HG03520 (cell line): ENCODE measurements at regions not wholly inside any gene's neighbourhood (a gene's known extent, or its start where the extent isn't known, plus 50 kb on each side); places are given as distances from the start of the nearest gene placed in this dataset.
A peak's percentile ranks its signal among the peaks of the same experiment; 100 is the strongest.
"Not testable (repeated sequence)": the region's sequence is repeated elsewhere in the genome, so short reads cannot be mapped to it uniquely, and the experiment has no call there.

Experiments used
- ATAC-seq: cut with Tn5 transposase; IDR thresholded peaks from one replicate; pipeline ENCODE4 v1.9.1; 2021; ENCODE audit warnings: mild to moderate bottlenecking, moderate library complexity; ENCODE audit not compliant: unreplicated experiment

DNA sequence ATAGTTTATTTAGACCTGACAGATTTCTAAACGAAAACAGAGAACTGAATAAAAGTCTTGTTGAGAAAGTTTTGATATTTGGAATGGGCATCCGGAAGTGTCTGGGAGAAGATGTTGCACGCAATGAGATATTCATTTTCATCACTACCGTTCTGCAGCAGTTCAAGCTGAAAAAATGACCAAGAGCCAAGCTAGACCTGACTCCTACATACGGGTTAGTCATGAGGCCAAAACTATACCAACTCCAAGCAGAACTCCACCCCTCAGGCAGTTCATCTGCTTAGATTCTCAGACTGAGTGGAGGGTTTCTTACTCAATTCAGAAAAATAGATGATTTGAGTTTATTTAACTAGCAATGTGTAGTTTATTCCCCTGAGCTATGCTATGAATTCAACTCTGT is 95.4 kb upstream of the ANXA1 start:
- ATAC-seq, result no peak

DNA sequence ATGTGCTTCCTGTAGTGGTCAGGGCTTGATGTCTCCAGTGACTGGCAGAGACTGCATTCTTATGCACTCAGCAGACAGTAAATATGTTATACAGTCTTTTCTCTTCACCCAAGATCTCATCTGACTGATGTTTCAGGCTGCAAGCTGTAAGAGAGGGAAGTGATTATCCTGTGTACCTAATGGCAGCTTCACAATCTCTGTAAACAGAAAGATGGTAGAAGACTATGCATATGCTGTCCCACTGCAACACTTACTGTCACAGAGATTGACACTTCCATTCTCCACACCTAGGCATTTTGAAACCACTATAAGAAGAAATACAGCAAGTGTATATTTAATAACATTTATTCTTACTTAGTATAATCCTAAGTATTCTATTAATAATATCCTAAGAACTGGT is 97.6 kb upstream of the ANXA1 start:
- no peak for ATAC-seq

DNA sequence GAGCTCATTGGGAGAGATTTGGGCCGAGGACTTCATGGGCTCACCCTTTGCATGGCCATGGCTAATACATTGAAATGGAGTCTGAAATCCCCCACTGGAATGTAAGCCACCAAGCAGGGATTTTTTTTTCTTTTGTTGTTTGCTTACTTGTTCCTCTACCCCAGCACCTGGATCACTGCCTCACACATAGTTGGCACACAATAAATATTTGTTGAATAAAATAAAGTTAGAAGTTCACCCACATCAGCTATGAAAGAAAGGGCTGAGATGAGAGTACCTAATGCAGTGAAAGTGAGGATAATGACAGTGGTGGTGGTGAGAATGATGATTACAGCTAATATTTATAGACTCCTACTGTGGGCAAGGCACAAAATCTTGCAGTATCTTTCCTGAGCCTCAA is 98.1 kb upstream of the ANXA1 start:
- no peak for ATAC-seq

DNA sequence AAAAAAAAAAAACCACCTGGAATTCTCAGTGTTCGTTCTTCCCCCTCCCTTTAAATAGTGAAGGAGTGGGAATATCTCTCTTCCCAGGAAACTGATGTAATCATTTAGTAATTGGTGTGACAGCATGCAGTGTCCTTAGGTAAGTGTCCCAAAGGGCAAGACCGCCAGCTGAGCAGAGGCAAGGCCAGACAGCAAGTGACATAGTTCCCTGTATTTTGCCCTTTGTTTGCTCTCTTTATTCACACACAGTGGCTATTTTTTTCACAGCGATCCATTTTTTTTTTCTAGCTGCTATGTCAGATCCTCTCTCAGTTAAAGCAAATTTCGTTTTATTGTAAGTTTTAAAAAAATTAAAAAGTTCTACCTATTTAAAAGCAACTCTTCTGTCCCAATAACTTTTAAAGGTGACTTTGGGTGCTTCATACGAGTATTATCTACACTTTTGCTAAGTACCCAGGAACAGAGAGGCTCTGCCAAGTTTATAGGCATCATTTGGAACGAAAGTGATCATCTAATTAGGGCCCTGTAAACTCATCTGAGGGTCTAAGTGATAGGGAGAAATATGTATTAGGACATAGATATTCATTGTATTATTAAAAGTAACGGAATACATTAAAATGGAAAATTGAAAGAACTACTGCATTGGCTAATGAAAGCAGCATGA is 98.2 kb upstream of the ALDH1A1 start:
- ATAC-seq, result no peak

DNA sequence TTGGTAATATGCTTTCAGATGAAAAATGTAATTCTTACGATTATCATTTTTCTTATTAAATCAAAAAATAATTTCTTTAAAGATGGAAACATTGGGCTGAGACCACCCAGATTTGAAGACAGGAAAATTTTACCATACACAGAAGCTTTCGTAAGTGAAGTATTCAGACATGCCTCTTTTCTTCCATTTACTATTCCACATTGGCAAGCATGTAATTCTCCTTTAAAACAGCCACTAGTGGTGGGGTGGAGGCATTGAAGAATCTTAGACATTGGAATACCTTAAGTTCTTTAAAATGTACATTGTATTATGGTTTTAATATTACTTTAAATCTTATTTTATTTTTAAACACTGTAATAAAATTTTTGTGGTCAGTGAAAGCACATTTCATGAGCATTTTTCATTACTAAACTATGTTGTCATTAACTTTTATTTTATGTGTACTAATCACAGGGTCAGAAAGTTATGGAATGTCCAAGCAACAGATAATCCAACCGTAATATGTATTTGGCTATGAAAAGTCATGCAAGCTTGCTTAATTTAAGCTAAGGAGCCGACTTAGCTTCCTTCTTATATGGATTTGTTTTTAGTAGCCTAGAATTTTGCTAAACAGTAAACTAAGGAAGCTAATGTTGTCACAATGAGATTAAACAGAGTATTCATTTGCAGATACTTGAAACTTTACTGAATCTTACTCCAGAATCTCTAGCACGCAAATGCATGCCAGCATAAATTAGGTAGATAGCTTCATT is 97.4 kb upstream of the ALDH1A1 start:
- ATAC-seq, result no peak

DNA sequence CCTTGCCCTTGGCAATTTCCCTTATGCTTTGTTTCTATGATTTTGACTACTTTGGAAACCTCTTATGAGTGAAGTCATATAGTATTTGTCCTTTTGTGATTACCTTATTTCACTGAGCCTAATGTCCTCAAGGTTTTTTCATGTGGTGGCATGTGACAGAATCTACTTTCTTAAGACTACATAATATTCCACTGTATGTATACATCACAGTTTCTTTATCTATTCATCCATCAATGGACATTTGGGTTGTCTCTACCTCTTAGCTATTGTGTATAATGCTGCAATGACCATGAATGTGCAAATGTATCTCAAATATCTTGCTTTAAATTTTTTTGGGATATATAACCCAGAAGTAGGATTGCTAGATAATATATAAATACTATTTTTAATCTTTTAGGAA is 96.4 kb upstream of the ALDH1A1 start:
- no peak for ATAC-seq

DNA sequence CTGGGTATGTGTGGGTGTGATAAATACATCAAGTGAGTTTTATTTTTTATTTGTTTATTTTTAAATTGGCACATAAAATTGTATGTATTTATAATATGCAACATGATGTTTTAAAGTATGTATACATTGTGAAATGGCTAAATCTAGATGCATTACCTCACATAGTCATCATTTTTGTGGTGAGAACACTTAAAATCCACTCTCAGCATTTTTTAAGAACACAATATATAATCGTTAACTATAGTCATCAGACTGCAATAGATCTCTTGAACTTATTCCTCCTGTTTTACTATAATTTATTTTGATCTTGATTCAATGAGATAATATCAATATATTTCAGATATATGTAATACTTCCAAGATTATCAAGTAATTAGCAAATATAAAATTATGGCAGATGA is 93.9 kb upstream of the ALDH1A1 start:
- ATAC-seq, result no peak

DNA sequence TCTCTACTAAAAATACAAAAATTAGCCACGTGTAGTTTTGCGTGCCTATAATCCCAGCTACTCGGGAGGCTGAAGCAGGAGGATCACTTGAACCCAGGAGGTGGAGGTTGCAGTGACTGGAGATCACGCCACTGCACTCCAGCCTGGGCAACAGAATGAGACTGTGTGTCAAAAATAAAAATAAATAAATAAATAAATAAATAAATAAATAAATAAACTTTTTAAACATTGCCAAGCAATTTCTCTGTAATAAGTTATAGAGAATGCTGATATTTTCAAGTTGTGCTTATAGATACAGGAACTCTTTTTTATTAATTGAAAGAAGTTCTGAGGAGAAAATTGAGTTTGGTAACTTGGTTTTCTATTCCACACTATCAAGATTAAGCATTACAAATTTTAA is 91.9 kb upstream of the ALDH1A1 start:
- not testable (repeated sequence) for ATAC-seq

DNA sequence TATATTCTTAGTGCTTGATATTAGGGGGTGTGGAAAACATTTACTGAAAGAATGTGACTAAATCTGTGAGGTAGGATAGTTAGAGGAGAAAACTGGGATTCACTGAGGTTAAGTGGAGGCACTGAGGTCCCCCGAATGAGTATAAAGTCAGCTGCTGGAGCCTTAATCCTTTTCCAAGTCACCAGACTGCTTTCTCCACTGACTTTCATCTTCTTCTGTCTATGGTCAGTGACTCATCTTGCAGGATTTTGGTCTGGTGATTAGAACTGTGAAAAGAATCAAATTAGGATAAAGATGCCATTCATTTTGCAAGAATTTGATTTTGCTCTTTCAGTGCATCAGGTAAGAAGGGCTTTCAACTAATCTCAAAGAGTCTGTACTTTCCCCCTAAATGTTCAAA is 89.3 kb upstream of the ALDH1A1 start:
- no peak for ATAC-seq

DNA sequence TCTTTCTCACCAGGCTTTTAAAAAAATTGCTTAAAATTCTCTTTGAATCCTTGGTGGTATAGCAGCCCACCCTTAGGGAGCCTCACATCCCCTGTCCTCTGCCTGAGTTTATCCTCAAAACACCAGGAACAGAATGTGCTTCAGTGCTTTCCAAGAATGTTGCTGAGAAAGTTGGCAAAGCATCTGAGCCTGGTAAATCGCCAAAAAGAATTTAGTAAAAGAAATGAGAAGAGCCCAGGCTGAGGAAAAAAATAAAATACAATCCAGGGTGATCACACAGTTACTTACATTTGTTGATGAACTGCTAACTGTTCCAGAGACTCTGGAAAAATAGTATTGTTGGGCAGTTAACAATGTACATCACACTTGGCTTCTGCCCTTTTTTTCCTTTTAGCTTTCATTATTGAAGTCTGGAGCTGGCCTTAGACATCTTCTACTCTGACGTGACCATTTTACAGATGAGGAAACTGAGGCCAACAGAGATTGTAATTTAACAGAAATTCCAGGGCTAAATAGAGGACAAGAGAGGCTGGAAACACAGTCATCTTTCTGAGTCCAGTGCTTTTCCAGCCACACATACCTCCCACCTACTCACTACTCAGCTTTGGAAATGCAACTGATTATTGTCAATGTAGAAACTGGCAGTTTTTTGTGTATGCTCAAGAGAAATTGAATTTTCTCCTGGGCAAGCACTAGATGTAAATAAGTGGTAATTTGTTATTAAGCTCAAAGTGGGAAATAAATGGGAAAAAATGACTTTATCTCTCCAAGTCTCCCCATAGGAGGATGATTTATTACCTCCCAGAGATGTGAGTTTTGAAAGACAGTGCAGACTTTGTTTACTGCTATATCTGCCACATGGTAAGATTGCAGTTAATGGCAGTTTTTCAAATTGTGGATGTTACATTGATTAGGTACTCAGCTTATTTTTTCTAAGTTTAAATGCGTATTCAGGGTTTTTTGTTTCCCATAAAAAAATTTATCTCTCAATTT is 86.7 kb upstream of the ALDH1A1 start:
- ATAC-seq, result no peak

DNA sequence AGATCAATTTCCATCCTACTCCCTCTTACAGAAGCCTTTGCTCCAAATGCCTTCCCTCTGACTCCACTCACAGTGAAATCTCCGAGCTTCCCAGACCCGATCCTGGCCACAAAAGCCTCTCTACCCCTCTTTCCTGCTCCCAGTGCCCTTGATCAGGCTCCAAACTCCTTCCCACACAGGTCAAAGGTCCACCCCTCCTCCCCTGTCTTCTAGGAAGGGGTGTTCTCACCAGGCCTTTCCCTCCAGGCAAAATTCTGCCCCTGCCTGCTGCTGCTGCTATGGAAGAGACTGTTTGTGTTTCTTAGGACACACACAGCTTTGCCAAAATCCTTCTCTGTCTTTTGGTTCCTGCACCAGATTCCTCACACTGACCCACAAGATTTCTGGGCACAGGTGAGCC is 85.8 kb upstream of the ALDH1A1 start:
- ATAC-seq, result no peak

DNA sequence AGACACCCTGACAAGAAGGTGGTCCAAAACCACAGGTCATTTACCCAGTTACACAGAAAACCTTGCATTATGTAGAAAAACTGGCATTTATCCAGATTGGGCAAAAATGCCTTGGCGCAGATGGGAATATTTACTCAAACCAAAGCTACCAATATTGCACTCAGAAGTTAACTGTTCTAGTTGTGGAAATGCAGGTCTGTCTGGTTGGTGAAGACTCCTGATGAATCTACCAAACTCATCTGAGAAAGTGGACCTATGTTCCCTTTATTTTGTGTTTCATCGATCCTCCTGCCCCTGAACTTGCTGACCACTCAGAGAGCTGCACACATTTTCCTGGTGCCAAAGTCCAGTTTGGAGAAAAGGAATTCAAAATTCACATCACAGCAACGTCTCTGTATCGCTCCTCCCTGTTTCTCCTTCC is 85.2 kb upstream of the ALDH1A1 start:
- no peak for ATAC-seq

DNA sequence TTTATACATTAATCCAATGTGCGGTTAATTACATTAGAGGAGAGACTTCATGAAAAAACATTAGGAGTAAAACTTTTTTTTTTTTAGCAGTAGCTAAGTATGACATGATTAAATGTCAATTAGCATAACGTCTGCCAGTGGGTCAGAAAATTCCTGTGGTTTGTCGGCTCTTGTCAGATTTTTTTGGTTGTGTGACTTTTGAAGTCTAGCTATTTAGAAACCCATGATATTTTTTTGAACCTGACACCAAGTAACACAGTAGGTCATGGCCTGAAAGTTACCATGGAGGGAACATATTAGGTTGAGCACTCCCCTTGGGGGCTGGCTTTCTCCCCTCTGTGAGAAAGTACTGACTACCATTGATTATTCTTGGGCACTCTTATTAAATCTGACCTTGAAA is 84.8 kb upstream of the ALDH1A1 start:
- no peak for ATAC-seq

DNA sequence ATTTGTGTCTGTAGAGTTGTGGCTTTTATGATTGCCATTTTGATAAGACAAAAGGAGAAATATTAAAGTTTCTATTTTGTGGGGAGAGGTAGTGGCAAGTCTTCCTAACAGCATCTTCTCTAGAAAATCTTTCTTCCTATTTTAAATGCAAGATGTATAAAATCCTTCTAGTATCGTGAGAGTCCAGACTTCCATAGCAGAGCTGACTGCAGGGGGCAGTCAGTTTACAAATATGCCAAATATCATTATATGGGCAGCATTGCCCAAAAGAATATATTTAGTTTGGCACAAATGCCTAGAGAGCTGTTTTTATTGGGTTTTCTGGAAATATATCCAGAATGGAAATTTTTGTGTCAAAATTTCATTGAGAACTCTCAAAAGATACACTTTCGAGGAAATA is 82.1 kb upstream of the ALDH1A1 start:
- ATAC-seq, result no peak

DNA sequence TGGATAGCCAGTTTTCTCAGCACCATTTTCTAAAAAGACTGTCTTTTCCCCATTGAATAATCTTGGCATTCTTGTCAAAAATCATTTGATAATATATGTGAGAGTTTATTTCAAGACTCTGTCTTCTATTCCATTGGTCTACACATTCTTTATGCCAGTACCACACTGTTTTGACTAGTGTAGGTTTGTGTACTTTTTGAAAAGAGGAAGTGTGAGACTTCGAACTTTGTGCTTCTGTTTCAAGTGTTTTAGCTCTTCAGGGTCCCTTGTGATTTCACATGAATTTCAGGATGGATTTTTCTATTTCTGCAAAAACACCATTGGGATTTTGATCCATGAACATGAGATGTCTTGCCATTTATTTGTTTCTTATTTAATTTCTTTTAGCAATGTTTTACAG is 78.5 kb upstream of the ALDH1A1 start:
- ATAC-seq, result no peak

DNA sequence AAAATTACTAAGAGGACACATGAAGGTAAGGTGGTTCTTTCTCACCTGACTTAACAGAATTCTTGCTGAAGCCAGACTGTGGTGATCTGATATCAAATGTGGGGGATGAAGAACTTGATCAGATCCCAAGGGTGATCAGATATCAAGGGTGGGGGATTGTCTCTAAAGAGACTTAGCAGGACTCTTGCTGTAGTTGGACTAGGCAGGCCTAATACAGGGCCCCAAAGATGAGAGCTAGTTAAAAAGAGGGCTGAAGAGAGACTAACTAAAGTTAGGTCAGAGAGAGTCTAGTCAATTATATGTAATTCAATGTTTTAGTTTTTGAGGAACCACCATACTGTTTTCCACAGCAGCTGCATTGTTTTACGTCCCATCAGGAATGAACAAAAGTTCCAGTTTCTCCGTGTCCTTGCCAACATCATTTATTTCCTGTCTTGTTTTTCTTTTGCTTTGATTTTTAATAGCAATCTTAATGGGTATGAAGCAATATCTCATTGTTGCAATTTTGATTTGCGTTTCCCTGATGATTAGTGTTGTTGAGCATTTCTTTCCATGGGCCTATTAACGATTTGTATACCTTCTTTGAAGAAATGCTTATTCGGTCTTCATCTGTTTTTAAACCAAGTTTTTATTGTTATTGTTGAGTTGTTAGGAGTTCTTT is 77.6 kb upstream of the ALDH1A1 start:
- no peak for ATAC-seq

DNA sequence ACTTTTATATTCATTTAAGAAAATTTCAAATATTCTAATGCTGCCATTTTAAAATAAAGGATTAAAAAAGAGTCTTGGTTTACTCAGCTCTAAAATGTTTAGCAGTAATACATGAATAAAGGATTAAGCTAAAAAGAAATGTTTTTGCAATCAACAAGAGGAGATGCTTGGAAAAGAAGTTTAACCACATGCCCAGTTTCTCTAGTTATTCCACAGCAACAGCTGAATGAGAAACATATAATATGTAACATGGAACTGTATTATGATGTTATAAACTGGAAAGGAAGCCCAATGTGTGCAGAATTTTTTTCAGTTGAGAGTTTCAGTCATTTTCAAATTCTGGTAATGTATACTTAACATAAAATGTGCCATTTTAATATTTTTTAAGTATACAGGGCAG is 76.5 kb upstream of the ALDH1A1 start:
- ATAC-seq, result no peak

DNA sequence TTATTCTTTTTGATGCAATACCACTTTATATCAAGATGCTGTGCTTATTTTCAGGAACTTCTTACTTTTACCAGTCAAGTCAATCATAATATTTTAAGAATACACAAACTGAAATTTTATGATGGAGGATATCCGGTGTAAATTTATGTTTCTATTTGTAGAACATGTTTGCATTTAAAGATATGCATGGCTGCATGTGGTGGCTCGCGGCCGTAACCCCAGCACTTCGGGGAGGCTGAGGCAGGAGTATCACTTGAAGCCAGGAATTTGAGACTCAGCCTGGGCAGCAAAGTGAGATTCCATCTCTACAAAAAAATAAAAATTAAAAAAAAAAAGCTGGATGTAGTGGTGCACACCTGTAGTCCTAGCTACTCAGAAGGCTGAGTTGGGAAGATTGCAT is 73.5 kb upstream of the ALDH1A1 start:
- ATAC-seq, result no peak

DNA sequence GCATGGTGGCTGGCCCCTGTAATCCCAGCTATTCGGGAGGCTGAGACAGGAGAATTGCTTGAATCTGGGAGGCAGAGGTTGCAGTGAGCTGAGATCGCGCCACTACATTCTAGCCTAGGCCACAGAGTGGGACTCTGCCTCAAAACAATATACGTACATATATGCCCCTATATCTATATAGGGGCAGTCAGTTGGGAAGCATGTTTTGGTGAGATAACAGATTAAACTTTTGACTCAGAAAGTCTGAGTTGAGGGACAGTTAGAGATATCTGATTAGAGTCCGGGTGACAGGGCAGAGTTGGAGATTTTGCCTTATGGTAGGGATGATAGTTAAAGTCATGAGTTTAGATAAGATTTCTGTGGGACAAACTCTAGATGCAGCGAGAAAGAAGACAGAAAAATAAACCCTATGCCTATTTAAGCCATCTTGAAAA is 71.8 kb upstream of the ALDH1A1 start:
- no peak for ATAC-seq

DNA sequence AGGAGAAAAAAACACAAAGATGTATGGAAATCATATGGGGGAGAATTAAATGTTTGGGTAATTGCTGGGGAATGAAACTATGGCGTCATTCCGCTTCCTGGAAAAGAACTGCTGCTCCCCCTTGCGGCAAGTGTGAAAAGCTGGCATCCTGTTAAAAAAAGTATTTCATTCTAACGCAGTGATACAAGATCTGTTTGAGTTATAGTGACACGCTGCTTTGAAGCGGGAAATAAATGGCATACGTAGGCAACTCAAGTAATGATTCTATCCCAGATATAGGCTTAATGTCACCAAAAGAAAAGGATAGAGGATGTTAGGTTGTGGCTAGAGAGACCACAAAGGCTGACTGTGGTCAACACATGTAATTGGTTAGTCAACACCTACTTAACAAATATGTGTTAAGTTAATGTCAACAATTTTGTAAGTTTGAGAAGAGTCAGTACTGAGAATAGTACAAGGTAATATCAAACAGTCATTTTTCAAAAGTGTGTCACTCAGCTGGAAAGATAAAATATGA is 70.2 kb upstream of the ALDH1A1 start:
- ATAC-seq, result peak; percentile 66

DNA sequence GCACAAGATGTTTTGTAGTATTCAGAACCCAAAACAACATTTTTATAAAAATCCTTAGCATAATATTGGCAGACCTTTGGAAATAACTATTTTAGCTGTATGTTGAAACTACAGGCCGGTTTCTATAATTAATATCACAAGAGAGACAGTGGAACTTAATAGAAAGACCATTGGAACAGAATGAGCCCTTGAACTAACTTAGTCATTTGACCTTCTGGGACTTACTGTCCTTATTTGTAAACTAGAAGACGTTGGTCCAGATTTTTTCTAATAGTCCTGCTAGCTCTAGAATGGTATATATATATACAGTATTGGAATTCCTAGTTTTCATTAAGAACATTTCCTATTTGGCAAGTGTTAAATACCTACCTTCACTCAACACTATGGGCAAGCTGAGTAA is 69.5 kb upstream of the ALDH1A1 start:
- no peak for ATAC-seq
